ENCODE measurements at regions not wholly inside any gene's neighbourhood (a gene's known extent, or its start where the extent isn't known, plus 50 kb on each side); places are given as distances from the start of the nearest gene placed in this dataset.
"Not testable (repeated sequence)": the region's sequence is repeated elsewhere in the genome, so short reads cannot be mapped to it uniquely, and the experiment has no call there.

- peaks cover 0 to 4% of the 10 kb centered on the region in 2 donors for H3K4me1 ChIP-seq (ENCODE audit: control insufficient read depth in 2 of 2, insufficient read depth in 2 of 2, low read length in 2 of 2)
- H3K27ac ChIP-seq (ENCODE audit: low read length in 2 of 2) = no peak overlapping the region
- H3K4me3 ChIP-seq (ENCODE audit: control extremely low read depth in 1 of 5, extremely low read depth in 1 of 5, insufficient read depth in 1 of 5, low read depth in 2 of 5, low read length in 4 of 5) = no peak overlapping the region
- ChIA-PET CTCF (interaction anchor here (0.5 to 0.9 kb wide), 2 partner anchors 30 to 844 kb away, joined by 4 to 6 read pairs; no protein-coding TSS in a partner anchor), POLR2A (no interaction called here)
- H3K27me3 ChIP-seq (replicated peaks in 1 of 4; ENCODE audit: control extremely low read depth in 1 of 4, control insufficient read depth in 3 of 4, insufficient read depth in 4 of 4, low read length in 3 of 4) = no peaks in the 10 kb centered on the region
- H2AFZ ChIP-seq (ENCODE audit: insufficient read depth, low read depth, low read length, poor library complexity, severe bottlenecking) = no peak overlapping the region
- H3K9ac ChIP-seq (ENCODE audit: low read length) = no peak overlapping the region
- H3K9me3 ChIP-seq (ENCODE audit: control extremely low read depth in 1 of 3, control insufficient read depth in 2 of 3, insufficient read depth in 1 of 3, low read length in 2 of 3) = no peaks in the 10 kb centered on the region
- no peak overlapping the region for H3K27ac Mint-ChIP-seq
- no peak overlapping the region for H3K4me2 ChIP-seq (replicated peaks; ENCODE audit: low read depth, low read length, poor library complexity, severe bottlenecking)
- H3K4me3 Mint-ChIP-seq = no peak overlapping the region
- no peak for ATAC-seq (ENCODE audit: low read depth)
- TF ChIP-seq EZH2 (IDR thresholded peaks at IDR 0.05; ENCODE audit: borderline replicate concordance, insufficient read depth, low read depth, low read length, poor library complexity, severe bottlenecking) = no peak
- TF ChIP-seq, protein P1, sequence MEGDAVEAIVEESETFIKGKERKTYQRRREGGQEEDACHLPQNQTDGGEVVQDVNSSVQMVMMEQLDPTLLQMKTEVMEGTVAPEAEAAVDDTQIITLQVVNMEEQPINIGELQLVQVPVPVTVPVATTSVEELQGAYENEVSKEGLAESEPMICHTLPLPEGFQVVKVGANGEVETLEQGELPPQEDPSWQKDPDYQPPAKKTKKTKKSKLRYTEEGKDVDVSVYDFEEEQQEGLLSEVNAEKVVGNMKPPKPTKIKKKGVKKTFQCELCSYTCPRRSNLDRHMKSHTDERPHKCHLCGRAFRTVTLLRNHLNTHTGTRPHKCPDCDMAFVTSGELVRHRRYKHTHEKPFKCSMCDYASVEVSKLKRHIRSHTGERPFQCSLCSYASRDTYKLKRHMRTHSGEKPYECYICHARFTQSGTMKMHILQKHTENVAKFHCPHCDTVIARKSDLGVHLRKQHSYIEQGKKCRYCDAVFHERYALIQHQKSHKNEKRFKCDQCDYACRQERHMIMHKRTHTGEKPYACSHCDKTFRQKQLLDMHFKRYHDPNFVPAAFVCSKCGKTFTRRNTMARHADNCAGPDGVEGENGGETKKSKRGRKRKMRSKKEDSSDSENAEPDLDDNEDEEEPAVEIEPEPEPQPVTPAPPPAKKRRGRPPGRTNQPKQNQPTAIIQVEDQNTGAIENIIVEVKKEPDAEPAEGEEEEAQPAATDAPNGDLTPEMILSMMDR (IDR thresholded peaks at IDR 0.05) = no peak
- H3K27me3 Mint-ChIP-seq = no peaks in the 10 kb centered on the region
- H3K4me1 Mint-ChIP-seq = peaks cover 6% of the 10 kb centered on the region
- H3K9me3 Mint-ChIP-seq (ENCODE audit: insufficient read depth) = peaks cover 1% of the 10 kb centered on the region
- H3K79me2 ChIP-seq (ENCODE audit: control insufficient read depth, insufficient read depth, low read length) = no peaks in the 10 kb centered on the region
- WGBS (ENCODE audit: insufficient coverage) = no CpG with 5 or more reads among the region's 5 CpGs
- no peaks in the 10 kb centered on the region for H3K36me3 ChIP-seq (replicated peaks in 1 of 2; ENCODE audit: control extremely low read depth in 1 of 2, control insufficient read depth in 1 of 2, extremely low read depth in 1 of 2, insufficient read depth in 2 of 2, low read length in 1 of 2)
- intact Hi-C loops (cut with micrococcal nuclease) = no loop called here
- no peaks in the 10 kb centered on the region for H4K20me1 ChIP-seq (ENCODE audit: control insufficient read depth, insufficient read depth, low read length, poor library complexity, severe bottlenecking)
- DNase-seq = no peak
Observed at GRCh38 chr3:187812496-187812895, 67.2 kb upstream of the BCL6 start.

DNA sequence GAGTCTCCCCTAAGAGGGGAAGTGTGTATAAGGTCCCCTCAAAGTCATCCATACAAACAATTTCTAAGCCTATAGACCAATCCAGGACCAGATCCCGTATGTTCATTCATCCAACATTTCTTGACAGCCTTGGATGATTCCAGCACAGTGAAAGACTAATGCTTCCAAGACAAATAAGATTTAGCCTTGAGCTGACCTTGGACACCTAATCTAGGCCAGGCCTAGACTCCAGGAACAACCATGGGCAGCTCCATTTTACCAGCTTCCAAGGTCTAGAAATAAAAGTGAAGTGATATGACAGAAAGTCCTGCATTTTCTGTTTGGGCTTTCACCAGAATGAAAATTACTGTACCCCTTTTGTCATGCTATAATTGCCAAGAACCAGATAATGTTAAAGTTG lies 67.9 kb upstream of the BCL6 start:
- H2AFZ ChIP-seq (ENCODE audit: insufficient read depth, low read depth, low read length, poor library complexity, severe bottlenecking) = no peak overlapping the region
- H3K4me1 ChIP-seq (ENCODE audit: control insufficient read depth in 2 of 2, insufficient read depth in 2 of 2, low read length in 2 of 2) = peaks cover 0 to 4% of the 10 kb centered on the region in 2 donors
- no peak for DNase-seq
- no peak overlapping the region for H3K9ac ChIP-seq (ENCODE audit: low read length)
- intact Hi-C loops (cut with micrococcal nuclease) = no loop called here
- no peaks in the 10 kb centered on the region for H3K27me3 ChIP-seq (replicated peaks in 1 of 4; ENCODE audit: control extremely low read depth in 1 of 4, control insufficient read depth in 3 of 4, insufficient read depth in 4 of 4, low read length in 3 of 4)
- no peak overlapping the region for H3K27ac ChIP-seq (ENCODE audit: low read length in 2 of 2)
- 100% methylated on average over 1 of the region's 1 CpG for WGBS (ENCODE audit: insufficient coverage)
- no peaks in the 10 kb centered on the region for H3K27me3 Mint-ChIP-seq
- H3K9me3 Mint-ChIP-seq (ENCODE audit: insufficient read depth) = peaks cover 4% of the 10 kb centered on the region
- no peaks in the 10 kb centered on the region for H4K20me1 ChIP-seq (ENCODE audit: control insufficient read depth, insufficient read depth, low read length, poor library complexity, severe bottlenecking)
- H3K36me3 ChIP-seq (replicated peaks in 1 of 2; ENCODE audit: control extremely low read depth in 1 of 2, control insufficient read depth in 1 of 2, extremely low read depth in 1 of 2, insufficient read depth in 2 of 2, low read length in 1 of 2) = no peaks in the 10 kb centered on the region
- H3K4me3 Mint-ChIP-seq = no peak overlapping the region
- H3K4me2 ChIP-seq (replicated peaks; ENCODE audit: low read depth, low read length, poor library complexity, severe bottlenecking) = no peak overlapping the region
- H3K4me3 ChIP-seq (ENCODE audit: control extremely low read depth in 1 of 5, extremely low read depth in 1 of 5, insufficient read depth in 1 of 5, low read depth in 2 of 5, low read length in 4 of 5) = no peak overlapping the region
- no peaks in the 10 kb centered on the region for H3K9me3 ChIP-seq (ENCODE audit: control extremely low read depth in 1 of 3, control insufficient read depth in 2 of 3, insufficient read depth in 1 of 3, low read length in 2 of 3)
- ChIA-PET CTCF (no interaction called here), POLR2A (no interaction called here)
- no peak overlapping the region for H3K27ac Mint-ChIP-seq
- no peaks in the 10 kb centered on the region for H3K79me2 ChIP-seq (ENCODE audit: control insufficient read depth, insufficient read depth, low read length)
- no peak for ATAC-seq (ENCODE audit: low read depth)
- peaks cover 10% of the 10 kb centered on the region for H3K4me1 Mint-ChIP-seq
- TF ChIP-seq, protein P1 (IDR thresholded peaks at IDR 0.05) = no peak
- TF ChIP-seq EZH2 (IDR thresholded peaks at IDR 0.05; ENCODE audit: borderline replicate concordance, insufficient read depth, low read depth, low read length, poor library complexity, severe bottlenecking) = no peak

DNA sequence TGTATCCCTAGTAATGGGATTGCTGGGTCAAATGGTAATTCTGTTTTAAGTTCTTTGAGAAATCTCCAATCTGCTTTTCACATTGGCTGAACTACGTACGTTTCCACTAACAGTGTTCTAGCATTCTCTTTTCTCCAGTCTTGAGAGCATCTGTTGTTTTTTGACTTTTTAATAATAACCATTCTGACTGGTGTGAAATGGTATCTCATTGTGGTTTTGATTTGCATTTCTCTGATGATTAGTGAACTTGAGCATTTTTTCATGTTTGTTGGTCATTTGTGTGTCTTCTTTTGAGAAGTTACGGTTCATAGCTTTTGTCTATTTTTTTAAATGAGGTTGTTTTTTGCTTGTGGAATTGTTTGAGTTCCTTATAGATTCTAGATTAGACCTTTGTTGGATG lies 72.5 kb upstream of the BCL6 start:
- POLR2A ChIA-PET; intact Hi-C loops (cut with micrococcal nuclease): not testable (repeated sequence)

More for the DNA sequence above, 72.5 kb upstream of the BCL6 start:
- H3K36me3 ChIP-seq (replicated peaks in 1 of 2; ENCODE audit: control extremely low read depth in 1 of 2, control insufficient read depth in 1 of 2, extremely low read depth in 1 of 2, insufficient read depth in 2 of 2, low read length in 1 of 2); H4K20me1 ChIP-seq (ENCODE audit: control insufficient read depth, insufficient read depth, low read length, poor library complexity, severe bottlenecking); ATAC-seq (ENCODE audit: low read depth); H3K9ac ChIP-seq (ENCODE audit: low read length); H2AFZ ChIP-seq (ENCODE audit: insufficient read depth, low read depth, low read length, poor library complexity, severe bottlenecking); H3K27ac ChIP-seq (ENCODE audit: low read length in 2 of 2); H3K9me3 Mint-ChIP-seq (ENCODE audit: insufficient read depth); H3K4me1 Mint-ChIP-seq; H3K27me3 ChIP-seq (replicated peaks in 1 of 4; ENCODE audit: control extremely low read depth in 1 of 4, control insufficient read depth in 3 of 4, insufficient read depth in 4 of 4, low read length in 3 of 4); H3K4me2 ChIP-seq (replicated peaks; ENCODE audit: low read depth, low read length, poor library complexity, severe bottlenecking); H3K27ac Mint-ChIP-seq; H3K4me3 ChIP-seq (ENCODE audit: control extremely low read depth in 1 of 5, extremely low read depth in 1 of 5, insufficient read depth in 1 of 5, low read depth in 2 of 5, low read length in 4 of 5); H3K4me1 ChIP-seq (ENCODE audit: control insufficient read depth in 2 of 2, insufficient read depth in 2 of 2, low read length in 2 of 2); H3K4me3 Mint-ChIP-seq; H3K79me2 ChIP-seq (ENCODE audit: control insufficient read depth, insufficient read depth, low read length); CTCF ChIA-PET; H3K27me3 Mint-ChIP-seq; DNase-seq; H3K9me3 ChIP-seq (ENCODE audit: control extremely low read depth in 1 of 3, control insufficient read depth in 2 of 3, insufficient read depth in 1 of 3, low read length in 2 of 3): not testable (repeated sequence)
- no CpG with 5 or more reads among the region's 3 CpGs for WGBS (ENCODE audit: insufficient coverage)

All from B cell (primary cell).